GM12878 (cell line): ENCODE measurements at regions not wholly inside any gene's neighbourhood (a gene's known extent, or its start where the extent isn't known, plus 50 kb on each side); places are given as distances from the start of the nearest gene placed in this dataset.

Source experiments
- ATAC-seq: fragments of 200-7000 bp; cut with Tn5 transposase; 3 replicates; pipeline ENCODE4 v1.9.1; 2020; ENCODE audit warnings: mild to moderate bottlenecking, moderate library complexity
- BruUV-seq: library from RNA; stranded (reverse); fragments of 400-500 nt; replicated peaks from 2 replicates; lab custom pipeline; 2021; lab: Mats Ljungman, UMichigan
- CTCF ChIA-PET: fragments of 300-600 bp; sonication (Branson Sonifier 250); formaldehyde crosslinking; extraction: SDS; loops from one replicate; lab custom pipeline; 2021; ENCODE audit warnings: inconsistent platforms; lab: Yijun Ruan, JAX
- POLR2A ChIA-PET: fragments of 350-600 bp; formaldehyde crosslinking; extraction: SDS; loops from one replicate; lab custom pipeline; 2021; ENCODE audit warnings: inconsistent platforms; lab: Charles Lee
- RAD21 ChIA-PET: fragments of 300-600 bp; sonication (Branson Sonifier 250); formaldehyde crosslinking; loops from one replicate; lab custom pipeline; 2023; ENCODE audit warnings: antibody characterized with exemption; ENCODE audit not compliant: unreplicated experiment; lab: Charles Lee
- SMC1A ChIA-PET: fragments of 300-600 bp; sonication (Branson Sonifier 250); formaldehyde crosslinking; loops from one replicate; lab custom pipeline; 2023; ENCODE audit not compliant: unreplicated experiment, uncharacterized antibody; lab: Charles Lee
- DNase-seq: peaks from one replicate; pipeline ENCODE4 v3.0.0-alpha.2; 2011; ENCODE audit warnings: low read depth, low spot score
- FAIRE-seq: peaks from 3 replicates; lab custom pipeline; 2011; peaks lifted over from hg19 to GRCh38; lab: Jason Lieb, UNC
- H2AFZ ChIP-seq: 2 replicates; pipeline ENCODE4 v1.6.0; 2011; ENCODE audit warnings: low read depth, low read length, control low read depth; ENCODE audit not compliant: control insufficient read depth
- H3K27ac ChIP-seq: 2 replicates; pipeline ENCODE4 v1.5.1; 2011; ENCODE audit warnings: control low read depth; ENCODE audit not compliant: control insufficient read depth, insufficient read depth
- H3K27me3 ChIP-seq, 2 experiments: replicated peaks in 1 of 2; 2 replicates each; pipeline versions ENCODE4 v1.6.0 to v1.6.1; 2011; ENCODE audit warnings: low read length in 1 of 2; ENCODE audit not compliant: control insufficient read depth in 2 of 2, insufficient read depth in 2 of 2
- H3K36me3 ChIP-seq, 2 experiments: 2 replicates each; pipeline ENCODE4 v1.5.1; 2011; ENCODE audit warnings: low read length in 1 of 2; ENCODE audit not compliant: control insufficient read depth in 2 of 2, insufficient read depth in 2 of 2
- H3K4me1 ChIP-seq: 2 replicates; pipeline ENCODE4 v1.6.1; 2011; ENCODE audit warnings: mild to moderate bottlenecking, low read length, moderate library complexity, mixed read lengths; ENCODE audit not compliant: control insufficient read depth, insufficient read depth
- H3K4me2 ChIP-seq: 2 replicates; pipeline ENCODE4 v1.6.0; 2011; ENCODE audit warnings: control low read depth; ENCODE audit not compliant: control insufficient read depth, insufficient read depth
- H3K4me3 ChIP-seq: fragments of 200-600 bp; sonication (generic); 2 replicates; pipeline ENCODE4 v1.5.1; 2016
- H3K79me2 ChIP-seq: 2 replicates; pipeline ENCODE4 v1.6.0; 2011; ENCODE audit warnings: low read length; ENCODE audit not compliant: control insufficient read depth, insufficient read depth
- H3K9ac ChIP-seq: 2 replicates; pipeline ENCODE4 v1.8.0; 2011; ENCODE audit warnings: low read length, control low read depth, mixed read lengths; ENCODE audit not compliant: control insufficient read depth, insufficient read depth
- H3K9me3 ChIP-seq: replicated peaks from 3 replicates; pipeline ENCODE4 v1.5.1; 2011; ENCODE audit warnings: mild to moderate bottlenecking, low read length; ENCODE audit not compliant: control insufficient read depth, insufficient read depth
- H4K20me1 ChIP-seq: 2 replicates; pipeline ENCODE4 v1.6.0; 2011; ENCODE audit not compliant: control insufficient read depth, insufficient read depth
- BCL11A ChIP-seq: IDR thresholded peaks from 2 replicates; pipeline ENCODE4 v1.6.1; 2011; ENCODE audit warnings: low read depth, low read length
- CTCF ChIP-seq, 3 experiments: IDR thresholded peaks in 2 of 3; conservative IDR thresholded peaks in 1 of 3; 2 replicates each; pipeline ENCODE4 v1.5.1; 2011; ENCODE audit warnings: low read depth in 3 of 3, low read length in 3 of 3, mild to moderate bottlenecking in 3 of 3, control low read depth in 2 of 3, moderate library complexity in 2 of 3, inconsistent platforms in 1 of 3, mixed read lengths in 1 of 3; ENCODE audit not compliant: control insufficient read depth in 2 of 3, insufficient read depth in 1 of 3; ENCODE audit errors: extremely low read depth in 1 of 3
- HDAC6 ChIP-seq: fragments of 200-600 bp; sonication (generic); IDR thresholded peaks from one replicate; pipeline ENCODE4 v1.8.0; 2017; ENCODE audit warnings: antibody characterized with exemption; ENCODE audit not compliant: unreplicated experiment
- MLLT1 ChIP-seq: fragments of 450-650 bp; IDR thresholded peaks from 2 replicates; pipeline ENCODE4 v1.6.1; 2016; ENCODE audit warnings: mild to moderate bottlenecking
- SMARCA5 ChIP-seq: fragments of 450-650 bp; IDR thresholded peaks from 2 replicates; pipeline ENCODE4 v1.6.1; 2017; ENCODE audit warnings: mild to moderate bottlenecking
- SPI1 ChIP-seq: IDR thresholded peaks from 2 replicates; pipeline ENCODE4 v1.6.1; 2011; ENCODE audit warnings: low read depth, mild to moderate bottlenecking, low read length, moderate library complexity, borderline replicate concordance; ENCODE audit not compliant: insufficient read depth
- SREBF1 ChIP-seq: IDR thresholded peaks from 2 replicates; pipeline ENCODE4 v1.6.1; 2012; ENCODE audit warnings: mild to moderate bottlenecking, low read length
- TAF1 ChIP-seq: IDR thresholded peaks from 2 replicates; pipeline ENCODE4 v1.6.1; 2011; ENCODE audit warnings: mild to moderate bottlenecking, low read depth, low read length, borderline replicate concordance
- USF2 ChIP-seq: IDR thresholded peaks from 2 replicates; pipeline ENCODE4 v1.6.1; 2011; ENCODE audit warnings: low read depth, low read length, improper control_type of control experiment, borderline replicate concordance
- WGBS: methylation state at CpG from one replicate; pipeline ENCODE4 v1.1.6; 2016; ENCODE audit warnings: low lambda C conversion rate; ENCODE audit not compliant: insufficient replicate concordance, insufficient coverage; ENCODE audit errors: missing lambda C conversion rate; 5-methylcytosine and 5-hydroxymethylcytosine counted together
- in situ Hi-C: fragments of 300-500 bp; cut with MboI; formaldehyde crosslinking; loops from 9 replicates; pipeline ENCODE4 v1.14.3; 2018; ENCODE audit warnings: mixed read lengths
- intact Hi-C: fragments of 100-400 bp; cut with micrococcal nuclease; formaldehyde crosslinking; loops from one replicate; pipeline ENCODE4 v1.14.2; 2022; ENCODE audit not compliant: unreplicated experiment

GRCh38 chr6:89021629-89022028 is 58.2 kb upstream of the RNGTT start:
- ChIA-PET POLR2A (no interaction called here), CTCF (no interaction called here), RAD21 (no interaction called here), SMC1A (no interaction called here)
- Histone ChIP-seq H2AFZ (no peak overlapping the region), H4K20me1 (no peaks in the 10 kb centered on the region), H3K36me3 (no peaks in the 10 kb centered on the region), H3K79me2 (no peaks in the 10 kb centered on the region), H3K27me3 (no peaks in the 10 kb centered on the region; a peak in 1 of 4 replicates), H3K4me3 (no peak overlapping the region), H3K4me1 (no peaks in the 10 kb centered on the region), H3K27ac (no peak overlapping the region), H3K4me2 (no peak overlapping the region), H3K9me3 (no peaks in the 10 kb centered on the region), H3K9ac (no peak overlapping the region)
- no TSS peak for BruUV-seq
- FAIRE-seq (no peak), DNase-seq (no peak), ATAC-seq (no peak)
- WGBS: 28% methylated on average over 4 of the region's 4 CpGs
- intact Hi-C loops: no loop called here
- TF ChIP-seq SMARCA5 (no peak), CTCF (IDR thresholded peaks at IDR 0.05 in 2 of 3, conservative IDR thresholded peaks at IDR 0.05 in 1 of 3; ENCODE audit: control insufficient read depth in 2 of 3, extremely low read depth in 1 of 3, insufficient read depth in 1 of 3, low read depth in 3 of 3, low read length in 3 of 3) (no peak), TAF1 (no peak), USF2 (no peak), SPI1 (no peak), SREBF1 (no peak), HDAC6 (no peak), BCL11A (no peak), MLLT1 (no peak)
- in situ Hi-C loops: no loop called here
